MCF 10A (cell line): ENCODE measurements at regions not wholly inside any gene's neighbourhood (a gene's known extent, or its start where the extent isn't known, plus 50 kb on each side); places are given as distances from the start of the nearest gene placed in this dataset.

Experiments used
- BruUV-seq: library from RNA; stranded (reverse); fragments of 400-500 nt; replicated peaks from 2 replicates; lab custom pipeline; 2021; lab: Mats Ljungman, UMichigan
- CTCF ChIA-PET: fragments of 300-600 bp; sonication (Branson Sonifier 250); formaldehyde crosslinking; extraction: SDS; loops from one replicate; lab custom pipeline; 2021; ENCODE audit warnings: antibody characterized with exemption, inconsistent platforms; lab: Yijun Ruan, JAX
- POLR2A ChIA-PET: fragments of 300-600, 350-650 bp; sonication (Branson Sonifier 250); formaldehyde crosslinking; extraction: SDS; loops from one replicate; lab custom pipeline; 2020; ENCODE audit warnings: antibody characterized with exemption, inconsistent platforms; lab: Yijun Ruan, JAX
- DNase-seq: peaks from one replicate; pipeline ENCODE4 v3.0.0-alpha.2; 2018; ENCODE audit not compliant: unreplicated experiment
- H3K27ac Mint-ChIP-seq: one replicate; pipeline ENCODE4 v1.8.0; 2022; ENCODE audit warnings: mild to moderate bottlenecking, low read depth, mixed read lengths; ENCODE audit not compliant: unreplicated experiment
- H3K27me3 Mint-ChIP-seq: one replicate; pipeline ENCODE4 v1.8.0; 2022; ENCODE audit warnings: mixed read lengths; ENCODE audit not compliant: insufficient read depth, unreplicated experiment
- H3K36me3 Mint-ChIP-seq: one replicate; pipeline ENCODE4 v1.8.0; 2022; ENCODE audit warnings: mild to moderate bottlenecking, moderate library complexity, mixed read lengths; ENCODE audit not compliant: insufficient read depth, unreplicated experiment
- H3K4me1 Mint-ChIP-seq: one replicate; pipeline ENCODE4 v1.8.0; 2022; ENCODE audit warnings: mixed read lengths; ENCODE audit not compliant: insufficient read depth, unreplicated experiment
- H3K4me3 Mint-ChIP-seq: one replicate; pipeline ENCODE4 v1.8.0; 2022; ENCODE audit warnings: mild to moderate bottlenecking, moderate library complexity, mixed read lengths; ENCODE audit not compliant: unreplicated experiment
- H3K9me3 Mint-ChIP-seq: one replicate; pipeline ENCODE4 v1.8.0; 2022; ENCODE audit warnings: mixed read lengths; ENCODE audit not compliant: unreplicated experiment
- intact Hi-C: fragments of 100-400 bp; cut with micrococcal nuclease; formaldehyde crosslinking; loops from 2 replicates; pipeline ENCODE4 v1.14.1; 2022
- TF ChIP-seq, protein P1 (sequence below): fragments of 200-600 bp; IDR thresholded peaks from one replicate; pipeline ENCODE4 v1.8.0; 2022; ENCODE audit warnings: antibody characterized with exemption, mild to moderate bottlenecking; ENCODE audit not compliant: unreplicated experiment

DNA sequence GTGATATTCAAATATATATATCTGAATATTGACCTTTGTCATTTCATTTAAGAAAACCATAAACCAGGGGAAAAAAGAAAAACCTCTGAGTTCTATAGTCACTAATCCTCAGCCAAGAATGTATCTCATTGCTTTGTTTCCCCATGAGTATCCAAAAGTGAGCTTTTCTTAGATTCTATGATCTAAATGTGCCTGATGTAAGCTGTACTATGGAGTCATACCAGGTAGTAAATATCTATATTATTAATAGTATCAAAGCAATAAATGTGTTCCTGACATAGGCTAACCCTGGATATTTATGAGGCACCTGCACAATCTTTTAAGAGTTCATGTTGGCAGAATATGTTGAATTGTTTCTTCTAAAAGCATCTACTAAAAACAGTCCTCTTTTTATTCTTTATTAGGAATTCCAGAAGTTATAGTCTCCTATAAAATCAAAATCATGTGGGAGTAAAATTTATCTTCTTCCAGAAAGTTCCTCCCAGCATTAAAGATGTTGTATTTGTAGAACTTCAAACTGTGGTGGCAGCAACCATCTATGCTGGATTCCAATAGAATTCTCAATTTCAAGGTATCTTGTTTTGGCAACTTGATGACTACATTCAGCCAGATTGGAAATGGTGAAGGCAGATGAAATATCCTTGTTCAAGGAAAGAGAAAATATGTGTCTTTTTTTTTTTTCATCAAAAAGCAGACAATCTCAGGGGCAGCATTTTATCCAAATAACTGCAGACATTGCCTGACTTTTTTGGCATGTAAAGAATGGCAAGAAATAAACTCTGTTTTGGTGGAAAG, 139.7 kb upstream of the RASSF8 start:
- CTCF ChIA-PET, result no interaction called here
- no peaks in the 10 kb centered on the region for H3K27me3 Mint-ChIP-seq
- POLR2A ChIA-PET, result no interaction called here
- TF ChIP-seq, protein P1, sequence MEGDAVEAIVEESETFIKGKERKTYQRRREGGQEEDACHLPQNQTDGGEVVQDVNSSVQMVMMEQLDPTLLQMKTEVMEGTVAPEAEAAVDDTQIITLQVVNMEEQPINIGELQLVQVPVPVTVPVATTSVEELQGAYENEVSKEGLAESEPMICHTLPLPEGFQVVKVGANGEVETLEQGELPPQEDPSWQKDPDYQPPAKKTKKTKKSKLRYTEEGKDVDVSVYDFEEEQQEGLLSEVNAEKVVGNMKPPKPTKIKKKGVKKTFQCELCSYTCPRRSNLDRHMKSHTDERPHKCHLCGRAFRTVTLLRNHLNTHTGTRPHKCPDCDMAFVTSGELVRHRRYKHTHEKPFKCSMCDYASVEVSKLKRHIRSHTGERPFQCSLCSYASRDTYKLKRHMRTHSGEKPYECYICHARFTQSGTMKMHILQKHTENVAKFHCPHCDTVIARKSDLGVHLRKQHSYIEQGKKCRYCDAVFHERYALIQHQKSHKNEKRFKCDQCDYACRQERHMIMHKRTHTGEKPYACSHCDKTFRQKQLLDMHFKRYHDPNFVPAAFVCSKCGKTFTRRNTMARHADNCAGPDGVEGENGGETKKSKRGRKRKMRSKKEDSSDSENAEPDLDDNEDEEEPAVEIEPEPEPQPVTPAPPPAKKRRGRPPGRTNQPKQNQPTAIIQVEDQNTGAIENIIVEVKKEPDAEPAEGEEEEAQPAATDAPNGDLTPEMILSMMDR, result no peak
- H3K4me3 Mint-ChIP-seq, result no peak overlapping the region
- intact Hi-C loops, result no loop called here
- H3K4me1 Mint-ChIP-seq, result no peaks in the 10 kb centered on the region
- no TSS peak for BruUV-seq
- DNase-seq, result no peak
- no peak overlapping the region for H3K27ac Mint-ChIP-seq
- peaks cover 8% of the 10 kb centered on the region for H3K9me3 Mint-ChIP-seq
- H3K36me3 Mint-ChIP-seq, result no peaks in the 10 kb centered on the region

GRCh38 chr12:25819691-25820090, 138.8 kb upstream of the RASSF8 start:
- no TSS peak for BruUV-seq
- no peak for DNase-seq
- H3K4me3 Mint-ChIP-seq, result no peak overlapping the region
- TF ChIP-seq, protein P1, result no peak
- no peaks in the 10 kb centered on the region for H3K4me1 Mint-ChIP-seq
- CTCF ChIA-PET, result no interaction called here
- H3K27ac Mint-ChIP-seq, result no peak overlapping the region
- H3K36me3 Mint-ChIP-seq, result no peaks in the 10 kb centered on the region
- POLR2A ChIA-PET, result no interaction called here
- no peaks in the 10 kb centered on the region for H3K27me3 Mint-ChIP-seq
- H3K9me3 Mint-ChIP-seq, result peaks cover 8% of the 10 kb centered on the region
- intact Hi-C loops, result no loop called here

- ChIA-PET CTCF (no interaction called here), POLR2A (no interaction called here)
- H3K4me1 Mint-ChIP-seq, result no peaks in the 10 kb centered on the region
- BruUV-seq, result no TSS peak
- peaks cover 3% of the 10 kb centered on the region for H3K9me3 Mint-ChIP-seq
- H3K27ac Mint-ChIP-seq, result no peak overlapping the region
- TF ChIP-seq, protein P1, result no peak
- H3K36me3 Mint-ChIP-seq, result no peaks in the 10 kb centered on the region
- no peak overlapping the region for H3K4me3 Mint-ChIP-seq
- DNase-seq, result no peak
- intact Hi-C loops, result no loop called here
- no peaks in the 10 kb centered on the region for H3K27me3 Mint-ChIP-seq
Measured at GRCh38 chr12:25822281-25822680, 136.2 kb upstream of the RASSF8 start.

- no peak for DNase-seq
- H3K27me3 Mint-ChIP-seq, result no peaks in the 10 kb centered on the region
- H3K27ac Mint-ChIP-seq, result no peak overlapping the region
- CTCF ChIA-PET, result interaction anchor here (0.9 to 1.4 kb wide), 2 partner anchors 9 to 148 kb away, joined by 4 read pairs; no protein-coding TSS in a partner anchor
- TF ChIP-seq, protein P1, result no peak
- no peaks in the 10 kb centered on the region for H3K9me3 Mint-ChIP-seq
- no peak overlapping the region for H3K4me3 Mint-ChIP-seq
- POLR2A ChIA-PET, result no interaction called here
- H3K36me3 Mint-ChIP-seq, result no peaks in the 10 kb centered on the region
- no TSS peak for BruUV-seq
- intact Hi-C loops, result loop anchor here (5.0 kb wide), 1 partner anchor 203 kb away; no protein-coding TSS in a partner anchor
- H3K4me1 Mint-ChIP-seq, result peaks cover 10% of the 10 kb centered on the region
Measured at GRCh38 chr12:25824734-25825133, 133.7 kb upstream of the RASSF8 start.
